Lower leg skin (tissue), 3 donors: ENCODE measurements at regions not wholly inside any gene's neighbourhood (a gene's known extent, or its start where the extent isn't known, plus 50 kb on each side); places are given as distances from the start of the nearest gene placed in this dataset.

ENCODE experiments used
- POLR2A ChIP-seq, 2 donors: fragments of 450-650 bp; IDR thresholded peaks; one replicate each; pipeline ENCODE4 v1.6.1; 2016 to 2017; ENCODE audit warnings: antibody characterized with exemption in 2 of 2, mild to moderate bottlenecking in 1 of 2, moderate library complexity in 1 of 2
- TF ChIP-seq, protein P1 (sequence below), 3 donors: fragments of 450-650 bp; IDR thresholded peaks; one replicate each; pipeline ENCODE4 v1.5.1; 2016; ENCODE audit warnings: antibody characterized with exemption in 3 of 3, mild to moderate bottlenecking in 3 of 3, moderate library complexity in 2 of 3

- TF ChIP-seq, protein P1, sequence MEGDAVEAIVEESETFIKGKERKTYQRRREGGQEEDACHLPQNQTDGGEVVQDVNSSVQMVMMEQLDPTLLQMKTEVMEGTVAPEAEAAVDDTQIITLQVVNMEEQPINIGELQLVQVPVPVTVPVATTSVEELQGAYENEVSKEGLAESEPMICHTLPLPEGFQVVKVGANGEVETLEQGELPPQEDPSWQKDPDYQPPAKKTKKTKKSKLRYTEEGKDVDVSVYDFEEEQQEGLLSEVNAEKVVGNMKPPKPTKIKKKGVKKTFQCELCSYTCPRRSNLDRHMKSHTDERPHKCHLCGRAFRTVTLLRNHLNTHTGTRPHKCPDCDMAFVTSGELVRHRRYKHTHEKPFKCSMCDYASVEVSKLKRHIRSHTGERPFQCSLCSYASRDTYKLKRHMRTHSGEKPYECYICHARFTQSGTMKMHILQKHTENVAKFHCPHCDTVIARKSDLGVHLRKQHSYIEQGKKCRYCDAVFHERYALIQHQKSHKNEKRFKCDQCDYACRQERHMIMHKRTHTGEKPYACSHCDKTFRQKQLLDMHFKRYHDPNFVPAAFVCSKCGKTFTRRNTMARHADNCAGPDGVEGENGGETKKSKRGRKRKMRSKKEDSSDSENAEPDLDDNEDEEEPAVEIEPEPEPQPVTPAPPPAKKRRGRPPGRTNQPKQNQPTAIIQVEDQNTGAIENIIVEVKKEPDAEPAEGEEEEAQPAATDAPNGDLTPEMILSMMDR (IDR thresholded peaks at IDR 0.05), result no peak
- no peak for TF ChIP-seq POLR2A (IDR thresholded peaks at IDR 0.05)
These were observed 273.2 kb upstream of the PAPPA start for GRCh38 chr9:115880221-115880885.
